Activated naive CD8-positive, alpha-beta T cell treated with anti-CD3 and anti-CD28 coated beads, Interleukin-2, amount 50 U/mL, for 24 hours (primary cell): ENCODE measurements at regions not wholly inside any gene's neighbourhood (a gene's known extent, or its start where the extent isn't known, plus 50 kb on each side); places are given as distances from the start of the nearest gene placed in this dataset.
"Not testable (repeated sequence)": the region's sequence is repeated elsewhere in the genome, so short reads cannot be mapped to it uniquely, and the experiment has no call there.

Experiments
- ATAC-seq: fragments of 150-1000 bp; cut with Tn5 transposase; one replicate; pipeline ENCODE4 v1.10.0; 2021
- DNase-seq: peaks from one replicate; pipeline ENCODE4 v3.0.0; 2021
- H3K27ac Mint-ChIP-seq: one replicate; pipeline ENCODE4 v1.8.0; 2021; ENCODE audit warnings: mild to moderate bottlenecking, mixed read lengths
- H3K27me3 Mint-ChIP-seq: one replicate; pipeline ENCODE4 v1.8.0; 2021; ENCODE audit warnings: mixed read lengths
- H3K36me3 Mint-ChIP-seq: one replicate; pipeline ENCODE4 v1.8.0; 2021; ENCODE audit warnings: low read depth, mixed read lengths
- H3K4me1 Mint-ChIP-seq: one replicate; pipeline ENCODE4 v1.8.0; 2021; ENCODE audit warnings: mixed read lengths
- H3K4me3 Mint-ChIP-seq: one replicate; pipeline ENCODE4 v1.8.0; 2021; ENCODE audit warnings: mild to moderate bottlenecking, moderate library complexity, mixed read lengths
- H3K9me3 Mint-ChIP-seq: one replicate; pipeline ENCODE4 v1.8.0; 2021; ENCODE audit warnings: mixed read lengths

DNA sequence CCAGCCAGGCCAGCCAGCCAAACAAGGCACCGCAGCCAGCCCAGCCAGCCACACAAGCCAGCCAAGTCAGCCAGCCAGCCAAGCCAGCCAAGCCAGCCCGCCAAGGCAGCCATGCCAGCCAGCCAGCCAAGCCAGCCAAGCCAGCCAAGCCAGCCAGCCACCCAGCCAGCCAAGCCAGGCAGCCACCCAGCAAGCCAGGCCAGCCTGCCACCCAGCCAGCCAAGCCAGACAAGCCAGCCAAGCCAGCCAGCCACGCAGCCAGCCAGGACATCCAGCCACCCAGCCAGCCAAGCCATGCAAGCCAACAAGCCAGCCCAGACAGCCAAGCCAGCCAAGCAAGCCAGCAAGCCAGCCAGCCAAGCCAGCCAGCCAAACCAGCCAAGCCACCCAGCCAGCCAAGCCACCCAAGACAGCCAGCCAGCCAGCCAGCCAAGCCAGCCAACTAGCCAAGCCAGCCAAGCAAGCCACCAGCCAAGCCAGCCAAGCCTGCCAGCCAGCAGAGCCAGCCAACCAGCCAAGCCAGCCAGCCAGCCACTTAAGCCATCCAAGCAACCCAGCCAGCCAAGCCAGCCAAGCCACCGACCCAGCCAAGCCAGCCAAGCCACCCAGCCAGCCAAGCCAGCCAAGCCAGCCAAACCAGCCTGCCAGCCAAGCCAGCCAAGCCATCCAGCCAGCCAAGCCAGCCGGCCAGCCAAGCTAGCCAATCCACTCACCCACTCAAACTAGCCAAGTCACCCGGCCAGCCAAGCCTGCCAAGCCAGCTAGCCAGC lies 341.3 kb upstream of the PLGLB2 start:
- not testable (repeated sequence) for ATAC-seq, H3K9me3 Mint-ChIP-seq, H3K4me1 Mint-ChIP-seq, H3K27ac Mint-ChIP-seq, H3K36me3 Mint-ChIP-seq, H3K27me3 Mint-ChIP-seq, H3K4me3 Mint-ChIP-seq, DNase-seq

DNA sequence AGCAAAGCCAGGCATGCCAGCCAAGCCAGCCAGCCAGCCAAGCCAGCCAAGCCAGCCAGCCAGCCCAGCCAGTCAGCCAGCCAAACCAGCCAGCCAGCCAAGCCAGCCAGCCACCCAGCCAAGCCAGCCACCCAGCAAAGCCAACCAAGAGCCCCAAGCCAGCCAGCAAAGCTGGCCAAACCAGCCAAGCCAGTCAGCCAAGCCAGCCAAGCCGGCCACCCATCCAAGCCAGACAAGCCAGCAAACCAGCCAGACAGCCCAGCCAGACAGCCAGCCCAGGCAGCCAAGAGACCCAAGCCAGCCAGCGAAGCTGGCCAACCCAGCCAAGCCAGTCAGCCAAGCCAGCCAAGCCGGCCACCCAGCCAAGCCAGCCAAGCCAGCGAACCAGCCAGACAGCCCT lies 338.3 kb upstream of the PLGLB2 start:
- DNase-seq, H3K36me3 Mint-ChIP-seq, H3K27me3 Mint-ChIP-seq, H3K9me3 Mint-ChIP-seq, ATAC-seq, H3K4me3 Mint-ChIP-seq, H3K27ac Mint-ChIP-seq, H3K4me1 Mint-ChIP-seq: not testable (repeated sequence)

DNA sequence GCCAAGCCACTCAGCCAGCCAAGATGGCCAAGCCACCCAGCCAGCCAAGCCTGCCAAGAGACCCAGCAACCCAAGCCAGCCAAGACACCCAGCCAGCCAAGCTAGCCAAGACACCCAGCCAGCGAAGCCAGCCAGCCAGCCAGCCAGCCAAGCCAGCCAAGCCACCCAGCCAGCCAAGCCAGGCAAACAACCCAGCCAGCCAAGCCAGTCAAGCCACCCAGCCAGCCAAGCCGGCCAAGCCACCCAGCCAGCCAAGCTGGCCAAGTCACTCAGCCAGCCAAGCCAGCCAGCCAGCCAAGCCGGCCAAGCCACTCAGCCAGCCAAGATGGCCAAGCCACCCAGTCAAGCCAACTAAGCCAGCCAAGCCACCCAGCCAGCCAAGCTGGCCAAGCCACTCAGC lies 337.5 kb upstream of the PLGLB2 start:
- not testable (repeated sequence) for H3K36me3 Mint-ChIP-seq, H3K4me3 Mint-ChIP-seq, ATAC-seq, H3K9me3 Mint-ChIP-seq, H3K27ac Mint-ChIP-seq, DNase-seq, H3K27me3 Mint-ChIP-seq, H3K4me1 Mint-ChIP-seq

DNA sequence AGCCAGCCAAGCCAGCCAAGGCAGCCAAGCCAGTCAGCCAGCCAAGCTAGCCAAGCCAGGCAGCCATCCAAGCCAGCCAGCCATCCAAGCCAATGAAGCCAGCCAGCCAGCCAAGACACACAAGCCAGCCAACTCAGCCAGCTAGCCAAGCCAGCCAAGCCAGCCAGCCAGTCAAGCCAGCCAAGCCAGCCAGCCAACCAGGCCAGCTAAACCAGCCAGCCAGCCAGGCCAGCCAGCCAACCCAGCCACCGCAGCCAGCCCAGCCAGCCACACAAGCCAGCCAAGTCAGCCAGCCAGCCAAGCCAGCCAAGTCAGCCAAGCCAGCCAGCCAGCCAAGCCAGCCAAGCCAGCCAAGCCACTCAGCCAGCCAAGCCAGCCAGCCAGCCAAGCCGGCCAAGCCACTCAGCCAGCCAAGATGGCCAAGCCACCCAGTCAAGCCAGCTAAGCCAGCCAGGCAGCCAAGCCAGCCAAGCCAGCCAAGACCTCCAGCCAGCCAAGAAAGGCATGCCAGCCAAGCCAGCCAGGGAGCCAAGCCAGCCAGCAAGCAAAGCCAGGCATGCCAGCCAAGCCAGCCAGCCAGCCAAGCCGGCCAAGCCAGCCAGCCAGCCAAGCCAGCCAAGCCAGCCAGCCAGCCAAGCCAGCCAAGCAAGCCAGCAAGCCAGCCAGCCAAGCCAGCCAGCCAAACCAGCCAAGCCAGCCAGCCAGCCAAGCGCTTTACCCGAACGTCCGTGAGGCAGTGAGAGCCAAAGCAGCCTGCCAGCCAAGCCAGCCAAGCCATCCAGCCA lies 335.7 kb upstream of the PLGLB2 start:
- DNase-seq, H3K9me3 Mint-ChIP-seq, H3K4me3 Mint-ChIP-seq, H3K27me3 Mint-ChIP-seq, H3K27ac Mint-ChIP-seq, H3K36me3 Mint-ChIP-seq, H3K4me1 Mint-ChIP-seq, ATAC-seq: not testable (repeated sequence)

DNA sequence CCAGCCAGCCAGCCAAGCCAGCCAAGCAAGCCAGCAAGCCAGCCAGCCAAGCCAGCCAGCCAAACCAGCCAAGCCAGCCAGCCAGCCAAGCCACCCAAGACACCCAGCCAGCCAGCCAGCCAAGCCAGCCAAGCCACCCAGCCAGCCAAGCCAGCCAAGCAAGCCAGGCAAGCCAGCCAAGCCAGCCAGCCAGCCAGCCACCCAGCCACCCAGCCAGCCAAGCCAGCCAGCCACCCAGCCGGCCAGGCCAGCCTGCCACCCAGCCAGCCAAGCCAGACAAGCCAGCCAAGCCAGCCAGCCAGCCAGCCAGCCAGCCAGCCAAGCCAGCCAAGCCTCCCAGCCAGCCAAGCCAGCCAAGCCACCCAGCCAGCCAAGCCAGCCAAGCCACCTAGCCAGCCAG lies 333.6 kb upstream of the PLGLB2 start:
- not testable (repeated sequence) for H3K27me3 Mint-ChIP-seq, H3K36me3 Mint-ChIP-seq, H3K27ac Mint-ChIP-seq, H3K4me3 Mint-ChIP-seq, ATAC-seq, H3K4me1 Mint-ChIP-seq, H3K9me3 Mint-ChIP-seq, DNase-seq

DNA sequence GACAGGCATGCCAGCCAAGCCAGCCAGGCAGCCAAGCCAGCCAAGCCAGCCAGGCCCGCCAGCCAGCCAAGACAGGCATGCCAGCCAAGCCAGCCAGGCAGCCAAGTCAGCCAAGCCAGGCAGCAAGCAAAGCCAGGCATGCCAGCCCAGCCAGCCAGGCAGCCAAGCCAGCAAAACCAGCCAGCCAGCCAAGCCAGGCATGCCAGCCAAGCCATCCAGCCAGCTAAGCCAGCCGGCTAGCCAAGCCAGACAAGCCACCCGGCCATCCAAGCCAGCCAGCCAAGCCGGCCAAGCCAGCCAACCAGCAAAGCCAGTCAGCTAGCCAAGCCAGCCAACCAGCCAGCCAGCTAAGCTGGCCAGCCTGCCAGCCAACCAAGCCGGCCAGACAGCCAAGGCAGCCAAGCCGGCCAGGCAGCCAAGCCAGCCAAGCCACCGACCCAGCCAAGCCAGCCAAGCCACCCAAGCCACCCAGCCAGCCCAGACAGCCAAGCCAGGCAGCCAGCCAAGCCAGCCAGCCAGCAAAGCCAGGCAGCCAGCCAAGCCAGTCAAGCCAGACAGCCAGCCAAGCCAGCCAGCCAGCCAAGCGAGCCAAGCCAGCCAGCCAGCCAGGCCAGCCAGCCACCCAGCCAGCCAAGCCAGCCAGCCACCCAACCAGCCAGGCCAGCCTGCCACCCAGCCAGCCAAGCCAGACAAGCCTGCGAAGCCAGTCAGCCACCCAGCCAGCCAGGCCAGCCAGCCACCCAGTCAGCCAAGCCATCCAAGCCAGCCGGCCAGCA lies 332.9 kb upstream of the PLGLB2 start:
- not testable (repeated sequence) for H3K36me3 Mint-ChIP-seq, H3K4me3 Mint-ChIP-seq, DNase-seq, H3K9me3 Mint-ChIP-seq, H3K27me3 Mint-ChIP-seq, H3K27ac Mint-ChIP-seq, H3K4me1 Mint-ChIP-seq, ATAC-seq

DNA sequence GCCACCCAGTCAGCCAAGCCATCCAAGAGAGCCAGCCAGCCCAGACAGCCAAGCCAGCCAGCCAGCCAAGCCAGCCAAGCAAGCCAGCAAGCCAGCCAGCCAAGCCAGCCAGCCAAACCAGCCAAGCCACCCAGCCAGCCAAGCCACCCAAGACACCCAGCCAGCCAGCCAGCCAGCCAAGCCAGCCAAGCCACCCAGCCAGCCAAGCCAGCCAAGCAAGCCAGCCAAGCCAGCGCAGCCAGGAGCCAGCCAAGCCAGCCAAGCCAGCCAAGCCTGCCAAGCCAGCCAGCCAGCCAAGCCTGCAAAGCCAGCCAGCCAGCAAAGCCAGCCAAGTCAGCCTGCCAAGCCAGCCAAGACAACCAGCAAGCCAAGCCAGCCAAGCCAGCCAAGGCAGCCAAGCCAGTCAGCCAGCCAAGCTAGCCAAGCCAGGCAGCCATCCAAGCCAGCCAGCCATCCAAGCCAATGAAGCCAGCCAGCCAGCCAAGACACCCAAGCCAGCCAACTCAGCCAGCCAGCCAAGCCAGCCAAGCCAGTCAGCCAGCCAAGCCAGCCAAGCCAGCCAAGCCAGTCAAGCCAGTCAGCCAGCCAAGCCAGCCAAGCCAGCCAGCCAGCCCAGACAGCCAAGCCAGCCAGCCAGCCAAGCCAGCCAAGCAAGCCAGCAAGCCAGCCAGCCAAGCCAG lies 332.2 kb upstream of the PLGLB2 start:
- not testable (repeated sequence) for H3K9me3 Mint-ChIP-seq, H3K27ac Mint-ChIP-seq, H3K36me3 Mint-ChIP-seq, H3K4me3 Mint-ChIP-seq, DNase-seq, H3K27me3 Mint-ChIP-seq, H3K4me1 Mint-ChIP-seq, ATAC-seq

DNA sequence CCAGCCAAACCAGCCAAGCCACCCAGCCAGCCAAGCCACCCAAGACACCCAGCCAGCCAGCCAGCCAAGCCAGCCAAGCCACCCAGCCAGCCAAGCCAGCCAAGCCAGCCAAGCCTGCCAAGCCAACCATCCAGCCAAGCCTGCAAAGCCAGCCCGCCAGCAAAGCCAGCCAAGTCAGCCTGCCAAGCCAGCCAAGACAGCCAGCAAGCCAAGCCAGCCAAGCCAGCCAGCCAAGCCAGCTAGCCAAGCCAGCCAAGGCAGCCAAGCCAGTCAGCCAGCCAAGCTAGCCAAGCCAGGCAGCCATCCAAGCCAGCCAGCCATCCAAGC lies 331.7 kb upstream of the PLGLB2 start:
- not testable (repeated sequence) for H3K36me3 Mint-ChIP-seq, DNase-seq

DNA sequence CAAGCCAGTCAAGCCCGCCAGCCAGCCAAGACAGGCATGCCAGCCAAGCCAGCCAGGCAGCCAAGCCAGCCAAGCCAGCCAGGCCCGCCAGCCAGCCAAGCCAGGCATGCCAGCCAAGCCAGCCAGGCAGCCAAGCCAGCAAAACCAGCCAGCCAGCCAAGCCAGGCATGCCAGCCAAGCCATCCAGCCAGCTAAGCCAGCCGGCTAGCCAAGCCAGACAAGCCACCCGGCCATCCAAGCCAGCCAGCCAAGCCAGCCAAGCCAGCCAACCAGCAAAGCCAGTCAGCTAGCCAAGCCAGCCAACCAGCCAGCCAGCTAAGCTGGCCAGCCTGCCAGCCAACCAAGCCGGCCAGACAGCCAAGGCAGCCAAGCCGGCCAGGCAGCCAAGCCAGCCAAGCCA lies 330.7 kb upstream of the PLGLB2 start:
- not testable (repeated sequence) for H3K36me3 Mint-ChIP-seq, H3K27me3 Mint-ChIP-seq, H3K4me1 Mint-ChIP-seq

More for the DNA sequence above, 331.7 kb upstream of the PLGLB2 start:
- H3K27ac Mint-ChIP-seq, H3K4me1 Mint-ChIP-seq, H3K27me3 Mint-ChIP-seq, H3K4me3 Mint-ChIP-seq, H3K9me3 Mint-ChIP-seq, ATAC-seq: not testable (repeated sequence)

DNA sequence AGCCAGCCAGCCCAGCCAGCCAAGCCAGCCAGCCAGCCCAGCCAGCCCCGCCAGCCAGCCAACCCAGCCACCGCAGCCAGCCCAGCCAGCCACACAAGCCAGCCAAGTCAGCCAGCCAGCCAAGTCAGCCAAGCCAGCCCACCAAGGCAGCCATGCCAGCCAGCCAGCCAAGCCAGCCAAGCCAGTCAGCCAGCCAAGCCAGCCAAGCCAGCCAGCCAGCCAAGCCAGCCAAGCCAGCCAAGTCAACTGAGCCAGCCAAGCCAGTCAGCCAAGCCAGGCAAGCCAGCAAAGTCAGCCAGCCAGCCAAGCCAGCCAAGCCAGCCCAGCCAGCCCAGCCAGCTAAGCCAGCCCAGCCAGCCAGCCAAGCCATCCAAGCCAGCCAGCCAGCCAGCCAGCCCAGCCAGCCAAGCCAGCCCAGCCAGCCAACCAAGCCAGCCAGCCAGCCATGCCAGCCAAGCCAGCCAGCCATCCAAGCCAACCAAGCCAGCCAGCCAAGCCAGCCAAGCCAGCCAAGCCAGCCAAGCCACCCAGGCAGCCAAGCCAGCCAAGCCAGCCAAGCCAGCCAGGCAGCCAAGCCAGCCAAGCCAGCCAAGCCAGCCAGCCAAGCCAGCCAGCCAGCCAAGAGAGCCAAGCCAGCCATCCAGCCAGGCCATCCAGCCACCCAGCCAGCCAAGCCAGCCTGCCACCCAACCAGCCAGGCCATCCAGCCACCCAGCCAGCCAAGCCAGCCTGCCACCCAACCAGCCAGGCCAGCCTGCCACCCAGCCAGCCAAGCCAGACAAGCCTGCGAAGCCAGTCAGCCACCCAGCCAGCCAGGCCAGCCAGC lies 329.9 kb upstream of the PLGLB2 start:
- H3K27me3 Mint-ChIP-seq, H3K9me3 Mint-ChIP-seq, H3K36me3 Mint-ChIP-seq, H3K4me1 Mint-ChIP-seq, H3K27ac Mint-ChIP-seq, DNase-seq, H3K4me3 Mint-ChIP-seq, ATAC-seq: not testable (repeated sequence)

More for the DNA sequence above, 330.7 kb upstream of the PLGLB2 start:
- not testable (repeated sequence) for ATAC-seq, DNase-seq, H3K9me3 Mint-ChIP-seq, H3K4me3 Mint-ChIP-seq, H3K27ac Mint-ChIP-seq

DNA sequence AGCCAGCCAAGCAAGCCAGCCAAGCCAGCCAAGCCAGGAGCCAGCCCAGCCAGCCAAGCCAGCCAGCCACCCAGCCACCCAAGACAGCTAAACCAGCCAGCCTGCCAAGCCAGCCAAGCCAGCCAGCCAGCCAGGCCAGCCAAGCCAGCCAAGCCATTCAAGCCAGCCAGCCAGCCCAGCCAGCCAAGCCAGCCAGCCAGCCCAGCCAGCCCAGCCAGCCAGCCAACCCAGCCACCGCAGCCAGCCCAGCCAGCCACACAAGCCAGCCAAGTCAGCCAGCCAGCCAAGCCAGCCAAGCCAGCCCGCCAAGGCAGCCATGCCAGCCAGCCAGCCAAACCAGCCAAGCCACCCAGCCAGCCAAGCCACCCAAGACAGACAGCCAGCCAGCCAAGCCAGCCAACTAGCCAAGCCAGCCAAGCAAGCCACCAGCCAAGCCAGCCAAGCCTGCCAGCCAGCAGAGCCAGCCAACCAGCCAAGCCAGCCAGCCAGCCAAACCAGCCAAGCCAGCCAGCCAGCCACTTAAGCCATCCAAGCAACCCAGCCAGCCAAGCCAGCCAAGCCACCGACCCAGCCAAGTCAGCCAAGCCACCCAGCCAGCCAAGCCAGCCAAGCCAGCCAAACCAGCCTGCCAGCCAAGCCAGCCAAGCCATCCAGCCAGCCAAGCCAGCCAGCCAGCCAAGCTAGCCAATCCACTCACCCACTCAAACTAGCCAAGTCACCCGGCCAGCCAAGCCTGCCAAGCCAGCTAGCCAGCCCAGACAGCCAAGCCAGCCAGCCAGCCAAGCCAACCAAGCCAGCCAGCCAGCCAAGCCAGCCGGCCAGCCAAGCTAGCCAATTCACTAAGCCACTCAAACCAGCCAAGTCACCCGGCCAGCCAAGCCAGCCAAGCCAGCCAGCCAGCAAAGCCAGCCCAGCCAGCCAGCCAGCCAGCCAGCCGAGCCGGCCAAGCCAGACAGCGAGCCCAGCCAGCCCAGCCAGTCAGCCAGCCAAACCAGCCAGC lies 328.8 kb upstream of the PLGLB2 start:
- H3K27ac Mint-ChIP-seq, H3K9me3 Mint-ChIP-seq, DNase-seq, H3K4me1 Mint-ChIP-seq, ATAC-seq, H3K36me3 Mint-ChIP-seq, H3K27me3 Mint-ChIP-seq, H3K4me3 Mint-ChIP-seq: not testable (repeated sequence)

DNA sequence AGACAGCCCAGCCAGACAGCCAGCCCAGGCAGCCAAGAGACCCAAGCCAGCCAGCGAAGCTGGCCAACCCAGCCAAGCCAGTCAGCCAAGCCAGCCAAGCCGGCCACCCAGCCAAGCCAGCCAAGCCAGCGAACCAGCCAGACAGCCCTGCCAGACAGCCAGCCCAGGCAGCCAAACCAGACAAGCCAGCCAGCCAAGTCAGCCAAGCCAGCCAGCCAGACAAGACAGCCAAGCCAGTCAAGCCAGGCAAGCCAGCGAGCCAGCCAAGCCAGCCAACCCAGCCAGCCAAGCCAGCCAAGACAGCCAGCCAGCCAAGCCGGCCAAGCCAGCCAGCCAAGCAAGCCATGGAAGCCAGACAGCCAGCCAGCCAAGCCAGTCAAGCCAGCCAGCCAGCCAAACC lies 327.9 kb upstream of the PLGLB2 start:
- H3K36me3 Mint-ChIP-seq, ATAC-seq, H3K4me1 Mint-ChIP-seq, H3K4me3 Mint-ChIP-seq, H3K9me3 Mint-ChIP-seq, DNase-seq, H3K27me3 Mint-ChIP-seq, H3K27ac Mint-ChIP-seq: not testable (repeated sequence)

DNA sequence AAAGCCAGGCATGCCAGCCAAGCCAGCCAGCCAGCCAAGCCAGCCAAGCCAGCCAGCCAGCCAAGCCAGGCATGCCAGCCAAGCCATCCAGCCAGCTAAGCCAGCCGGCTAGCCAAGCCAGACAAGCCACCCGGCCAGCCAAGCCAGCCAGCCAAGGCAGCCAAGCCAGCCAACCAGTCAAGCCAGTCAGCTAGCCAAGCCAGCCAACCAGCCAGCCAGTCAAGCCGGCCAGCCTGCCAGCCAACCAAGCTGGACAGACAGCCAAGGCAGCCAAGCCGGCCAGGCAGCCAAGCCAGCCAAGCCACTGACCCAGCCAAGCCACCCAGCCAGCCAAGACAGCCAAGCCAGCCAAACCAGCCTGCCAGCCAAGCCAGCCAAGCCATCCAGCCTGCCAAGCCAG lies 326.9 kb upstream of the PLGLB2 start:
- H3K27ac Mint-ChIP-seq: not testable (repeated sequence)

More for the DNA sequence above, 326.9 kb upstream of the PLGLB2 start:
- not testable (repeated sequence) for DNase-seq, H3K4me1 Mint-ChIP-seq, H3K27me3 Mint-ChIP-seq, H3K9me3 Mint-ChIP-seq, H3K36me3 Mint-ChIP-seq, H3K4me3 Mint-ChIP-seq, ATAC-seq
